Tibial nerve (tissue), 4 donors: ENCODE measurements at regions not wholly inside any gene's neighbourhood (a gene's known extent, or its start where the extent isn't known, plus 50 kb on each side); places are given as distances from the start of the nearest gene placed in this dataset.

Experiments used
- DNase-seq, 2 donors: peaks; one replicate each; pipeline ENCODE4 v3.0.0-alpha.2; 2019; ENCODE audit warnings: low spot score in 2 of 2
- H3K27ac ChIP-seq, 4 donors: fragments of 200-600 bp; sonication (generic) in 3 of 4; one replicate each; pipeline ENCODE4 v1.5.1; 2017 to 2019; ENCODE audit warnings: mild to moderate bottlenecking in 1 of 4
- H3K27me3 ChIP-seq, 2 donors: fragments of 200-600 bp; sonication (generic) in 1 of 2; one replicate each; pipeline versions ENCODE4 v1.5.1 to v1.6.0; 2017 to 2019
- H3K36me3 ChIP-seq, 3 donors: fragments of 200-600 bp; sonication (generic); one replicate each; pipeline ENCODE4 v1.5.1; 2018 to 2019
- H3K4me1 ChIP-seq, 4 donors: fragments of 200-600 bp; sonication (generic) in 3 of 4; one replicate each; pipeline ENCODE4 v1.5.1; 2017 to 2019
- H3K4me3 ChIP-seq, 4 donors: fragments of 200-600 bp; sonication (generic) in 3 of 4; one replicate each; pipeline ENCODE4 v1.5.1; 2017 to 2019; ENCODE audit warnings: mild to moderate bottlenecking in 1 of 4, moderate library complexity in 1 of 4
- H3K9me3 ChIP-seq, 4 donors: fragments of 200-600 bp; sonication (generic) in 3 of 4; one replicate each; pipeline ENCODE4 v1.5.1; 2017 to 2019
- EP300 ChIP-seq, 2 donors: sonication (generic); formaldehyde crosslinking; IDR thresholded peaks; one replicate each; pipeline ENCODE4 v1.6.1; 2017; ENCODE audit warnings: antibody characterized with exemption in 2 of 2, mild to moderate bottlenecking in 1 of 2
- POLR2A ChIP-seq, 2 donors: fragments of 450-650 bp; IDR thresholded peaks; one replicate each; pipeline ENCODE4 v1.6.1; 2017; ENCODE audit warnings: antibody characterized with exemption in 2 of 2, mild to moderate bottlenecking in 2 of 2, moderate library complexity in 2 of 2
- WGBS, 2 donors: methylation state at CpG; one replicate each; pipeline ENCODE4 v1.1.5; 2018; 5-methylcytosine and 5-hydroxymethylcytosine counted together
- TF ChIP-seq, protein P1 (sequence below), 5 experiments: fragments of 200-600 bp in 3 of 5; fragments of 450-650 bp in 2 of 5; sonication (generic) in 3 of 5; IDR thresholded peaks; one replicate each; pipeline ENCODE4 v1.5.1; 2016 to 2019; ENCODE audit warnings: antibody characterized with exemption in 5 of 5, mild to moderate bottlenecking in 3 of 5, moderate library complexity in 2 of 5

DNA sequence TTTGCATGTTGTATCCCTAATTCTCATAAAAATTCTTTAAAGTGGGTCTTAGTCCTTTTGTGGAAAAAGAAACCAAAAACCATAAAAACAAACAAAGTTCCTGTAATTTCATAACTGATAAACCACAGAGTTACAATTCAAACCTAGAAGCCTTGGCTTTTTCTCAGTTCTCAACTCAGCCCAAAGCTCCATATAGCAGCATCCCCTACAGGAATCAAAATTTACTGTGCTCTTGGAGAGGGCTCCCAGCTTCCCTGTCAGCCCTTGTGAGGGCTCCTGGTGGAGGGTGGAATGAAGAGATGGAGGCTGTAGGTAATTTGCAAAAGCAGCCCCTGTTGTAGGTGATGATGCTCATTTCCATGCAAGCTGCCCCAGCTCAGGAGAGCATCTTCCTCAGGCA lies 506.1 kb upstream of the KIRREL3 start:
- TF ChIP-seq EP300 (IDR thresholded peaks at IDR 0.05), result no peak
- H3K4me1 ChIP-seq, result no peaks in the 10 kb centered on the region
- no peaks in the 10 kb centered on the region for H3K27me3 ChIP-seq
- DNase-seq, result no peak
- no peaks in the 10 kb centered on the region for H3K36me3 ChIP-seq
- H3K9me3 ChIP-seq, result no peaks in the 10 kb centered on the region
- no peak overlapping the region for H3K27ac ChIP-seq
- H3K4me3 ChIP-seq, result no peak overlapping the region

DNA sequence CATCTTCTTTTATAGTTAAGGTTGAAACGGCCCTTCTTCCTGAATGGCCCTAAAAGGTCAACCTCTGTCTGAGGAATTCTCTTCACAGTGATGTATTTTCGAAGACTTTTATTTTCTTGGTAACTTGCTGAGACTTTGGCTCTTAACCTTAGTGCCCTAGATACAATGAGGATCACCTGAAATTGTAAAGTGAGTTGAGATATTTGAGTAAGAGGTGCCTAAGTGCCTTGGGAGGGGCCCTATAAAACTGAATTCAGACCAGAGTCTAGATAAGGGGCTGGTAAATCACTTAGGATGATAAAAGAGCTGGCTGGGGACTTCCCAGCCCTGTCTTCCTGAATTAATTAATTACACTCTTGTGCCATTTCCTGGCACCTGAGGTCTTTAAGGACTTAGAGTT lies 505.6 kb upstream of the KIRREL3 start:
- DNase-seq, result no peak
- WGBS, 2 donors, result 38% methylated on average over 2 of the region's 2 CpGs
- no peaks in the 10 kb centered on the region for H3K36me3 ChIP-seq
- TF ChIP-seq POLR2A (IDR thresholded peaks at IDR 0.05) (no peak), EP300 (IDR thresholded peaks at IDR 0.05) (no peak)
- TF ChIP-seq, protein P1, sequence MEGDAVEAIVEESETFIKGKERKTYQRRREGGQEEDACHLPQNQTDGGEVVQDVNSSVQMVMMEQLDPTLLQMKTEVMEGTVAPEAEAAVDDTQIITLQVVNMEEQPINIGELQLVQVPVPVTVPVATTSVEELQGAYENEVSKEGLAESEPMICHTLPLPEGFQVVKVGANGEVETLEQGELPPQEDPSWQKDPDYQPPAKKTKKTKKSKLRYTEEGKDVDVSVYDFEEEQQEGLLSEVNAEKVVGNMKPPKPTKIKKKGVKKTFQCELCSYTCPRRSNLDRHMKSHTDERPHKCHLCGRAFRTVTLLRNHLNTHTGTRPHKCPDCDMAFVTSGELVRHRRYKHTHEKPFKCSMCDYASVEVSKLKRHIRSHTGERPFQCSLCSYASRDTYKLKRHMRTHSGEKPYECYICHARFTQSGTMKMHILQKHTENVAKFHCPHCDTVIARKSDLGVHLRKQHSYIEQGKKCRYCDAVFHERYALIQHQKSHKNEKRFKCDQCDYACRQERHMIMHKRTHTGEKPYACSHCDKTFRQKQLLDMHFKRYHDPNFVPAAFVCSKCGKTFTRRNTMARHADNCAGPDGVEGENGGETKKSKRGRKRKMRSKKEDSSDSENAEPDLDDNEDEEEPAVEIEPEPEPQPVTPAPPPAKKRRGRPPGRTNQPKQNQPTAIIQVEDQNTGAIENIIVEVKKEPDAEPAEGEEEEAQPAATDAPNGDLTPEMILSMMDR (IDR thresholded peaks at IDR 0.05), result no peak
- no peak overlapping the region for H3K4me3 ChIP-seq
- no peak overlapping the region for H3K27ac ChIP-seq
- H3K9me3 ChIP-seq, result no peaks in the 10 kb centered on the region
- no peaks in the 10 kb centered on the region for H3K4me1 ChIP-seq
- no peaks in the 10 kb centered on the region for H3K27me3 ChIP-seq

DNA sequence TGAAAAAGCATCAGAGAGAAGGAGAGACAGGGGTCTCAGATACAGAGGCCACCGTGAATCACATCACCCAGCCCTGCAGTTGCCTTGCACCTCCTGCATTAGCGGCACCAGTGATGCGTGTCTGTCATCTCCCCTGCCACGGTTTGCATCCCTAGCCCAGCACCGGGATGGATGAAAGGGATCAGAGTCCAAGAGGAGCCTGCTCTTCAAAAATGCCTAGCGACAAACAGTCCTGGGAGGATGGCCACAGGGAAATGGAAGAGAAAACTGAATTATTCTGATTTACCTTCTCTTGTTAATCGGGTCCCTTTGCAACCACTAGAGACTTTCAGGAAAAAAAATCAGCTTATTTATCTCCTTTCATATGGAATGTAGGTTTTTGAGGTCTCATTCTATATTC lies 495.6 kb upstream of the KIRREL3 start:
- TF ChIP-seq POLR2A (IDR thresholded peaks at IDR 0.05) (no peak), EP300 (IDR thresholded peaks at IDR 0.05) (no peak)
- TF ChIP-seq, protein P1 (IDR thresholded peaks at IDR 0.05), result no peak
- no peaks in the 10 kb centered on the region for H3K36me3 ChIP-seq
- no peak for DNase-seq
- 80 to 92% methylated on average over 7 of the region's 7 CpGs for WGBS, 2 donors
- peaks cover 0 to 9% (median 0%) of the 10 kb centered on the region in 4 donors for H3K9me3 ChIP-seq
- H3K27ac ChIP-seq, result no peak overlapping the region
- H3K4me3 ChIP-seq, result no peak overlapping the region
- H3K4me1 ChIP-seq, result no peaks in the 10 kb centered on the region
- no peaks in the 10 kb centered on the region for H3K27me3 ChIP-seq

DNA sequence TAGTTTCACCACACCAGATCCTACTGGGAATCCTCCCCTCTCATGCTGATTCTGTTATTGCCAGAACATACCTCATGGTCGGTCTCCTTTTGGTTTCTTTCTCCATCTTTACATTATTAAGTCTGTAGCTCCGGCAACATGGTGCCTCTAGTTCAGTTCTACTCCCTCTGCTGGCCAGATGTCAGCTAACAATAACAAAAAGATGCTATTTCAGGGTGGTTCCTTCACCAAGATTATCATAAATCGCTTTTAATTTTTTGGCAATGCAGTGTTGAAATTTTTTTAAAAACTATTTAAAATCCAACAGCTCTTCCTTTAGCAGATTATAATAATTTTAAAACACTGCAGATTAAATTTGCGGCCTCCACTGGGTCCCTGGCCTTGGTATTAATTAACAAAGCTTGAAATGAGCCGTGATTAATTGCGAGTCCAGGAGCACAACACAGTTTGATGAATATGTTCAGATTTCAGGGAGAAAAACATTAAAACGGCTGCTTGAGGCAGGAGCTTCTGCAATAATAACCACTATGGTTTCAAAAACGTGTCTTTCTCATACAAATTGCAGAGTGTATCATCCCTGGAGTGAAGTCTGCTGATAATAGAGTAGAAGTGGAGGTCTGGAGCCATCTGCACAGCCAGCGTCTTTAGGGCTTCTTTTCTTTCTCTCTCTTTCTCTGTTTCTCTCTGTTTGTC lies 492.9 kb upstream of the KIRREL3 start:
- 58 to 63% methylated on average over 9 of the region's 9 CpGs for WGBS, 2 donors
- TF ChIP-seq, protein P1 (IDR thresholded peaks at IDR 0.05), result peak in 1 of 5 experiments; percentile 0
- no peak for TF ChIP-seq POLR2A (IDR thresholded peaks at IDR 0.05)

DNA sequence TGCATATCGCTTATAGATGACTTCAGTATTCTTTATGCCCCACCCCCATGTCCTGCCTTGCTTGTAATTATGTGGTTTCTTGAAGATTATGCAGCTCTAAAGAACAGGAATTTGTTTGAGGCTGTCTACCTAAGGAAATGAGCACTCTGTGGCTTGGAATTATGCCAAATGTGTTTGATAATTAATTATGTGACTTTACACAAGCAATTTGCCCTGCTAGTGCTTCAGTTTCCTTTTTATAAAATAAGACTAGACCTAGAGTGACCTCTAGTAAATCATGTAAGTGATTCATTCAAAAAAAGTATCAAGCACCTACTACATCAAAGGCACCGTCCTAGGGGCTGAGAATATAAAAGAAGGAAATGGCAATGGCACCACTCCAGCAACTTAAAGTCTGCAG lies 491.5 kb upstream of the KIRREL3 start:
- H3K36me3 ChIP-seq, result no peaks in the 10 kb centered on the region
- peaks cover 0 to 21% (median 0%) of the 10 kb centered on the region in 4 donors for H3K9me3 ChIP-seq
- no peak overlapping the region for H3K4me3 ChIP-seq
- no peak for DNase-seq
- H3K4me1 ChIP-seq, result no peaks in the 10 kb centered on the region
- H3K27me3 ChIP-seq, result no peaks in the 10 kb centered on the region
- TF ChIP-seq POLR2A (IDR thresholded peaks at IDR 0.05) (no peak), EP300 (IDR thresholded peaks at IDR 0.05) (no peak)
- TF ChIP-seq, protein P1 (IDR thresholded peaks at IDR 0.05), result no peak
- WGBS, 2 donors, result 68 to 70% methylated on average over 2 of the region's 2 CpGs
- H3K27ac ChIP-seq, result no peak overlapping the region

More for the DNA sequence above, 492.9 kb upstream of the KIRREL3 start:
- Histone ChIP-seq H3K9me3 (peaks cover 0 to 21% (median 0%) of the 10 kb centered on the region in 4 donors), H3K27me3 (no peaks in the 10 kb centered on the region), H3K27ac (no peak overlapping the region), H3K4me1 (no peaks in the 10 kb centered on the region), H3K4me3 (no peak overlapping the region), H3K36me3 (no peaks in the 10 kb centered on the region)
- DNase-seq, result no peak
